ENCODE measurements at regions not wholly inside any gene's neighbourhood (a gene's known extent, or its start where the extent isn't known, plus 50 kb on each side); places are given as distances from the start of the nearest gene placed in this dataset.

DNA sequence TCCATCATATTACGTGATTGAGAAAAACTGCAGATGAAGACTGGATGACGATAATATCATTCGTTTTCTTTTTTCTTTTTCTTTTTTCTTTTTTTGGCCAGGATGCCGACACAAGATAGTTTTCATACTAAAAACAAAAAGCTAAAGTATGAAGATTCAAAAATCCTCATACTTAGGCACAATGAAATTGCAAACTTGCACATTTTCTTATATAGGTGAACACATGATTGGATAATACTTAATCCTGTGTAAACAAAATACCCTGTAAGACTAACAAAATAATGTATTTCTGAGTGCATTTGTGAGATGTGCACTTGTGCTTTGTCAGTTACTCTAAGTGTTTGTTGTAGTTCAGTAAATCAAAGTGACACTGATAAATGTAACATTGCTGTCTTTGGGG, 568.9 kb downstream of the ANKRD50 start:
- Histone ChIP-seq H3K79me2 (ENCODE audit: control insufficient read depth, insufficient read depth, low read length) (no peaks in the 10 kb centered on the region), H2AFZ (ENCODE audit: insufficient read depth, low read depth, low read length, poor library complexity, severe bottlenecking) (no peak overlapping the region), H3K4me1 (ENCODE audit: control insufficient read depth in 2 of 2, insufficient read depth in 2 of 2, low read length in 2 of 2) (no peaks in the 10 kb centered on the region), H3K27ac (ENCODE audit: low read length in 2 of 2) (no peak overlapping the region), H3K27me3 (replicated peaks in 1 of 4; ENCODE audit: control extremely low read depth in 1 of 4, control insufficient read depth in 3 of 4, insufficient read depth in 4 of 4, low read length in 3 of 4) (no peaks in the 10 kb centered on the region), H4K20me1 (ENCODE audit: control insufficient read depth, insufficient read depth, low read length, poor library complexity, severe bottlenecking) (no peaks in the 10 kb centered on the region), H3K36me3 (replicated peaks in 1 of 2; ENCODE audit: control extremely low read depth in 1 of 2, control insufficient read depth in 1 of 2, extremely low read depth in 1 of 2, insufficient read depth in 2 of 2, low read length in 1 of 2) (no peaks in the 10 kb centered on the region), H3K9me3 (ENCODE audit: control extremely low read depth in 1 of 3, control insufficient read depth in 2 of 3, insufficient read depth in 1 of 3, low read length in 2 of 3) (peaks cover 0 to 2% (median 0%) of the 10 kb centered on the region in 3 donors), H3K4me3 (ENCODE audit: control extremely low read depth in 1 of 5, extremely low read depth in 1 of 5, insufficient read depth in 1 of 5, low read depth in 2 of 5, low read length in 4 of 5) (no peak overlapping the region), H3K9ac (ENCODE audit: low read length) (no peak overlapping the region), H3K4me2 (replicated peaks; ENCODE audit: low read depth, low read length, poor library complexity, severe bottlenecking) (no peak overlapping the region)
- Mint-ChIP-seq H3K27ac (no peak overlapping the region), H3K4me3 (no peak overlapping the region), H3K9me3 (ENCODE audit: insufficient read depth) (no peaks in the 10 kb centered on the region), H3K27me3 (no peaks in the 10 kb centered on the region), H3K4me1 (no peaks in the 10 kb centered on the region)
- ChIA-PET CTCF (no interaction called here), POLR2A (no interaction called here)
- TF ChIP-seq, protein P1, sequence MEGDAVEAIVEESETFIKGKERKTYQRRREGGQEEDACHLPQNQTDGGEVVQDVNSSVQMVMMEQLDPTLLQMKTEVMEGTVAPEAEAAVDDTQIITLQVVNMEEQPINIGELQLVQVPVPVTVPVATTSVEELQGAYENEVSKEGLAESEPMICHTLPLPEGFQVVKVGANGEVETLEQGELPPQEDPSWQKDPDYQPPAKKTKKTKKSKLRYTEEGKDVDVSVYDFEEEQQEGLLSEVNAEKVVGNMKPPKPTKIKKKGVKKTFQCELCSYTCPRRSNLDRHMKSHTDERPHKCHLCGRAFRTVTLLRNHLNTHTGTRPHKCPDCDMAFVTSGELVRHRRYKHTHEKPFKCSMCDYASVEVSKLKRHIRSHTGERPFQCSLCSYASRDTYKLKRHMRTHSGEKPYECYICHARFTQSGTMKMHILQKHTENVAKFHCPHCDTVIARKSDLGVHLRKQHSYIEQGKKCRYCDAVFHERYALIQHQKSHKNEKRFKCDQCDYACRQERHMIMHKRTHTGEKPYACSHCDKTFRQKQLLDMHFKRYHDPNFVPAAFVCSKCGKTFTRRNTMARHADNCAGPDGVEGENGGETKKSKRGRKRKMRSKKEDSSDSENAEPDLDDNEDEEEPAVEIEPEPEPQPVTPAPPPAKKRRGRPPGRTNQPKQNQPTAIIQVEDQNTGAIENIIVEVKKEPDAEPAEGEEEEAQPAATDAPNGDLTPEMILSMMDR (IDR thresholded peaks at IDR 0.05), result no peak
- TF ChIP-seq EZH2 (IDR thresholded peaks at IDR 0.05; ENCODE audit: borderline replicate concordance, insufficient read depth, low read depth, low read length, poor library complexity, severe bottlenecking), result no peak
- intact Hi-C loops (cut with micrococcal nuclease), result no loop called here
- no CpG with 5 or more reads among the region's 4 CpGs for WGBS (ENCODE audit: insufficient coverage)
- DNase-seq, result no peak
- ATAC-seq (ENCODE audit: low read depth), result no peak

DNA sequence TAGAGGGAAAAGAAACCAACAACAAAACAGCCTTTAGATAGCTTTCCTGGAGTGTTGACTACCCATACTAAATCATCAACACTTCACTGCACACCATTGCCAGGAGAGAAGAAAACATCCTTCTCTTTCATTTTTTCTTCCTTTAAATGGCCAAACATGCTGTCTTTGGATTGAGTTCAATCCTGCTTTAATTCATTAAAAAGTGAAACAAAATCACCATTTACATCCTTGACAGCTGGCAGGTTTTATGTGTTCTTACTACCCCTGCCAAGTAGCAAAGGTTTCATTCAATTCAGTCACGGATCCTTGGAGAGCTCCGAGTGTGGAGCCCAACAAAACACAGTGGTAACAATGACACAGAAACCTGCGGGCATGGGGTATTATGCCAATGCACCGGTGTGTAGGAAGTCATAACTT, 568.3 kb downstream of the ANKRD50 start:
- Mint-ChIP-seq H3K9me3 (ENCODE audit: insufficient read depth) (no peaks in the 10 kb centered on the region), H3K4me1 (no peaks in the 10 kb centered on the region), H3K27ac (no peak overlapping the region), H3K27me3 (no peaks in the 10 kb centered on the region), H3K4me3 (no peak overlapping the region)
- Histone ChIP-seq H2AFZ (ENCODE audit: insufficient read depth, low read depth, low read length, poor library complexity, severe bottlenecking) (no peak overlapping the region), H3K36me3 (replicated peaks in 1 of 2; ENCODE audit: control extremely low read depth in 1 of 2, control insufficient read depth in 1 of 2, extremely low read depth in 1 of 2, insufficient read depth in 2 of 2, low read length in 1 of 2) (no peaks in the 10 kb centered on the region), H3K27me3 (replicated peaks in 1 of 4; ENCODE audit: control extremely low read depth in 1 of 4, control insufficient read depth in 3 of 4, insufficient read depth in 4 of 4, low read length in 3 of 4) (no peaks in the 10 kb centered on the region), H3K4me1 (ENCODE audit: control insufficient read depth in 2 of 2, insufficient read depth in 2 of 2, low read length in 2 of 2) (no peaks in the 10 kb centered on the region), H3K4me3 (ENCODE audit: control extremely low read depth in 1 of 5, extremely low read depth in 1 of 5, insufficient read depth in 1 of 5, low read depth in 2 of 5, low read length in 4 of 5) (no peak overlapping the region), H4K20me1 (ENCODE audit: control insufficient read depth, insufficient read depth, low read length, poor library complexity, severe bottlenecking) (no peaks in the 10 kb centered on the region), H3K9ac (ENCODE audit: low read length) (no peak overlapping the region), H3K4me2 (replicated peaks; ENCODE audit: low read depth, low read length, poor library complexity, severe bottlenecking) (no peak overlapping the region), H3K9me3 (ENCODE audit: control extremely low read depth in 1 of 3, control insufficient read depth in 2 of 3, insufficient read depth in 1 of 3, low read length in 2 of 3) (peaks cover 0 to 2% (median 0%) of the 10 kb centered on the region in 3 donors), H3K79me2 (ENCODE audit: control insufficient read depth, insufficient read depth, low read length) (no peaks in the 10 kb centered on the region), H3K27ac (ENCODE audit: low read length in 2 of 2) (no peak overlapping the region)
- ATAC-seq (ENCODE audit: low read depth), result no peak
- CTCF ChIA-PET, result no interaction called here
- POLR2A ChIA-PET, result no interaction called here
- no peak for DNase-seq
- TF ChIP-seq, protein P1 (IDR thresholded peaks at IDR 0.05), result no peak
- no peak for TF ChIP-seq EZH2 (IDR thresholded peaks at IDR 0.05; ENCODE audit: borderline replicate concordance, insufficient read depth, low read depth, low read length, poor library complexity, severe bottlenecking)
- intact Hi-C loops (cut with micrococcal nuclease), result no loop called here
- WGBS (ENCODE audit: insufficient coverage), result no CpG with 5 or more reads among the region's 4 CpGs

All from B cell (primary cell).